ENCODE measurements at regions not wholly inside any gene's neighbourhood (a gene's known extent, or its start where the extent isn't known, plus 50 kb on each side); places are given as distances from the start of the nearest gene placed in this dataset.

DNA sequence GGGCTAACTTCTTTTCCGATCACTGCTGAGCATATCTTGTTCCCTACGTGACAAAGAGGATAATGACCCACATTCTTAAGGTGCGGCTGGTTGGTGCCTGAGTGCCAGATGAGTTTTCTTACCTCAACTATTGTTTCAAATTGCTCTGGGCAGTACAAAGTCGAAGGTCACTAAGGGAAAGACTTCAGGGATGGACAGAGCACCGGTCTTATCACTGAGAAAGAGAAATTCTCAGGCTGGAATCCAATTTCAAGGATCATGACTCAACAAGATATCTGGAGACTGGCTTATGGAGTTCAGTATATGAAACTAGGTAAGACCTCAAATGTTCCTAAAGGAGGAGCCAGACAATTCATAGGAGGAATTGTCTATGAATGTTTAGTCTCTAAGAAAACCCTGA lies 780.3 kb downstream of the SUGCT start:
- Histone ChIP-seq H3K27ac (ENCODE audit: low read depth, low read length) (no peak overlapping the region), H3K36me3 (ENCODE audit: control insufficient read depth, insufficient read depth, low read length) (no peaks in the 10 kb centered on the region), H3K27me3 (ENCODE audit: control insufficient read depth, insufficient read depth, low read length, poor library complexity, severe bottlenecking) (no peaks in the 10 kb centered on the region), H3K9me3 (ENCODE audit: control insufficient read depth, low read length) (no peaks in the 10 kb centered on the region), H3K9ac (ENCODE audit: extremely low read depth, low read length, poor library complexity, severe bottlenecking) (no peak overlapping the region), H3K4me3 (ENCODE audit: low read length) (no peak overlapping the region), H3K4me1 (ENCODE audit: control insufficient read depth, insufficient read depth, low read length) (no peaks in the 10 kb centered on the region)
- 93 to 96% methylated on average over 5 of the region's 5 CpGs for WGBS, 2 experiments (ENCODE audit: insufficient coverage in 1 of 2, insufficient read length in 1 of 2)
- Mint-ChIP-seq H3K36me3 (ENCODE audit: low read depth) (no peaks in the 10 kb centered on the region), H3K27me3 (ENCODE audit: insufficient read depth) (no peaks in the 10 kb centered on the region), H3K9me3 (no peaks in the 10 kb centered on the region), H3K4me1 (no peaks in the 10 kb centered on the region), H3K27ac (no peak overlapping the region), H3K4me3 (no peak overlapping the region)
- no peak for DNase-seq
- TF ChIP-seq CTCF (conservative IDR thresholded peaks at IDR 0.05) = no peak
